ENCODE measurements at regions not wholly inside any gene's neighbourhood (a gene's known extent, or its start where the extent isn't known, plus 50 kb on each side); places are given as distances from the start of the nearest gene placed in this dataset.

DNA sequence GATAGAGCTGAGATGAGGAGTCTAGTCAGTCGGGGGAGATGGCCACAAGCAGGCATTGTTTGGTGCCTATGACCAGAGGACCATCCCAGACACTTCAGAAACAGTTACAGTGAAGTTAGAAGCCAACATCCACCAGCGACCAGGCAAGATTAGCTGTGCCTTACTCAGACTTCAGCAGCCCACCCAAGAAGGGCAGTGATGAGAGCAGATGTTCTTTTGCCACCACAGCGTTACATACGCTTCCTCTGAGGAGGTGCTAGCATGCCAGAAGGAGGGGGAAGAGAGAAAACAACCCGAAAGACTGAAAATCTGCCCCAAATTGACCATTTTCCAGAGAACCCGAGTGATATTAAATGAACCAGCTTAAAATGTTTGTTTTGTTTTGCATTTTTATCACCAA, 186.8 kb downstream of the PRL start (continued):
- TF ChIP-seq, protein P1, sequence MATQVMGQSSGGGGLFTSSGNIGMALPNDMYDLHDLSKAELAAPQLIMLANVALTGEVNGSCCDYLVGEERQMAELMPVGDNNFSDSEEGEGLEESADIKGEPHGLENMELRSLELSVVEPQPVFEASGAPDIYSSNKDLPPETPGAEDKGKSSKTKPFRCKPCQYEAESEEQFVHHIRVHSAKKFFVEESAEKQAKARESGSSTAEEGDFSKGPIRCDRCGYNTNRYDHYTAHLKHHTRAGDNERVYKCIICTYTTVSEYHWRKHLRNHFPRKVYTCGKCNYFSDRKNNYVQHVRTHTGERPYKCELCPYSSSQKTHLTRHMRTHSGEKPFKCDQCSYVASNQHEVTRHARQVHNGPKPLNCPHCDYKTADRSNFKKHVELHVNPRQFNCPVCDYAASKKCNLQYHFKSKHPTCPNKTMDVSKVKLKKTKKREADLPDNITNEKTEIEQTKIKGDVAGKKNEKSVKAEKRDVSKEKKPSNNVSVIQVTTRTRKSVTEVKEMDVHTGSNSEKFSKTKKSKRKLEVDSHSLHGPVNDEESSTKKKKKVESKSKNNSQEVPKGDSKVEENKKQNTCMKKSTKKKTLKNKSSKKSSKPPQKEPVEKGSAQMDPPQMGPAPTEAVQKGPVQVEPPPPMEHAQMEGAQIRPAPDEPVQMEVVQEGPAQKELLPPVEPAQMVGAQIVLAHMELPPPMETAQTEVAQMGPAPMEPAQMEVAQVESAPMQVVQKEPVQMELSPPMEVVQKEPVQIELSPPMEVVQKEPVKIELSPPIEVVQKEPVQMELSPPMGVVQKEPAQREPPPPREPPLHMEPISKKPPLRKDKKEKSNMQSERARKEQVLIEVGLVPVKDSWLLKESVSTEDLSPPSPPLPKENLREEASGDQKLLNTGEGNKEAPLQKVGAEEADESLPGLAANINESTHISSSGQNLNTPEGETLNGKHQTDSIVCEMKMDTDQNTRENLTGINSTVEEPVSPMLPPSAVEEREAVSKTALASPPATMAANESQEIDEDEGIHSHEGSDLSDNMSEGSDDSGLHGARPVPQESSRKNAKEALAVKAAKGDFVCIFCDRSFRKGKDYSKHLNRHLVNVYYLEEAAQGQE (IDR thresholded peaks at IDR 0.05) = no peak
- TF ChIP-seq YY1 (IDR thresholded peaks at IDR 0.05) (no peak), GABPA (IDR thresholded peaks at IDR 0.05 in 1 of 2, conservative IDR thresholded peaks at IDR 0.05 in 1 of 2) (no peak), TAF1 (conservative IDR thresholded peaks at IDR 0.05) (no peak), RAD21 (IDR thresholded peaks at IDR 0.05) (no peak), NR2F2 (IDR thresholded peaks at IDR 0.05) (no peak), FOXA1 (IDR thresholded peaks at IDR 0.05) (no peak), HNF4G (IDR thresholded peaks at IDR 0.05) (no peak), RXRA (IDR thresholded peaks at IDR 0.05) (no peak)
- TF ChIP-seq, protein P2, sequence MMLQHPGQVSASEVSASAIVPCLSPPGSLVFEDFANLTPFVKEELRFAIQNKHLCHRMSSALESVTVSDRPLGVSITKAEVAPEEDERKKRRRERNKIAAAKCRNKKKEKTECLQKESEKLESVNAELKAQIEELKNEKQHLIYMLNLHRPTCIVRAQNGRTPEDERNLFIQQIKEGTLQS (IDR thresholded peaks at IDR 0.05) = no peak

DNA sequence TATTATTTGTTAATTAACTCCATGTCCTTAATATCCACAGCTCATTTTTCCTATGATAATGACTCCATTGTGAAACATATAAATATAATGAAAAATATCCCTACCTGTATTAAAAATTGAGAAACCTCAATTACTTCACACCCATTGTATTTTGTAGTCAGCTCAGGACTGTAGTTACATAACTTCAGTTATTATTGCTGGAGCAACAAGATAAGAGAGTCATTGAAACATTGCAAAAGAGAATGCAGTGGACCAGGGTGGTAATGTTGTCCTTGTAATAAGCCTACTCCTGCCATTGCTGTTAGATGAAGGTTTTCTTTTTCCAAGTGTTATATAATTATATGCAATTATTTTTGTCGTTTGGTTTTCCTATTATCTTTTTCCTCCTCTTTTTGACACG, 184.4 kb downstream of the PRL start:
- H3K9ac ChIP-seq (ENCODE audit: low read depth in 1 of 2, low read length in 2 of 2) = no peak overlapping the region

More for the DNA sequence above, 184.4 kb downstream of the PRL start:
- no peak for DNase-seq (ENCODE audit: low spot score)
- WGBS = 60% methylated on average over 2 of the region's 2 CpGs
- Histone ChIP-seq H3K9me3 (ENCODE audit: control insufficient read depth in 4 of 4, low read length in 3 of 4) (no peaks in the 10 kb centered on the region), H3K4me1 (ENCODE audit: control insufficient read depth in 4 of 4, insufficient read depth in 4 of 4, low read length in 3 of 4) (no peaks in the 10 kb centered on the region), H3K27me3 (ENCODE audit: control insufficient read depth in 4 of 4, insufficient read depth in 4 of 4, low read length in 3 of 4) (no peaks in the 10 kb centered on the region), H3K36me3 (ENCODE audit: control insufficient read depth in 4 of 4, insufficient read depth in 3 of 4, low read depth in 1 of 4, low read length in 3 of 4) (no peaks in the 10 kb centered on the region), H3K4me3 (ENCODE audit: low read depth in 1 of 3, low read length in 3 of 3) (no peak overlapping the region), H3K27ac (ENCODE audit: low read depth in 1 of 2, low read length in 2 of 2) (no peak overlapping the region)
- TF ChIP-seq HNF4G (IDR thresholded peaks at IDR 0.05) (no peak), TAF1 (conservative IDR thresholded peaks at IDR 0.05) (no peak), RAD21 (IDR thresholded peaks at IDR 0.05) (no peak), RXRA (IDR thresholded peaks at IDR 0.05) (no peak), SP1 (IDR thresholded peaks at IDR 0.05) (no peak), FOXA1 (IDR thresholded peaks at IDR 0.05) (no peak), YY1 (IDR thresholded peaks at IDR 0.05) (no peak), EGR1 (IDR thresholded peaks at IDR 0.05; ENCODE audit: low read depth in 2 of 2) (no peak), GABPA (IDR thresholded peaks at IDR 0.05 in 1 of 2, conservative IDR thresholded peaks at IDR 0.05 in 1 of 2) (no peak)
- TF ChIP-seq, protein P3, sequence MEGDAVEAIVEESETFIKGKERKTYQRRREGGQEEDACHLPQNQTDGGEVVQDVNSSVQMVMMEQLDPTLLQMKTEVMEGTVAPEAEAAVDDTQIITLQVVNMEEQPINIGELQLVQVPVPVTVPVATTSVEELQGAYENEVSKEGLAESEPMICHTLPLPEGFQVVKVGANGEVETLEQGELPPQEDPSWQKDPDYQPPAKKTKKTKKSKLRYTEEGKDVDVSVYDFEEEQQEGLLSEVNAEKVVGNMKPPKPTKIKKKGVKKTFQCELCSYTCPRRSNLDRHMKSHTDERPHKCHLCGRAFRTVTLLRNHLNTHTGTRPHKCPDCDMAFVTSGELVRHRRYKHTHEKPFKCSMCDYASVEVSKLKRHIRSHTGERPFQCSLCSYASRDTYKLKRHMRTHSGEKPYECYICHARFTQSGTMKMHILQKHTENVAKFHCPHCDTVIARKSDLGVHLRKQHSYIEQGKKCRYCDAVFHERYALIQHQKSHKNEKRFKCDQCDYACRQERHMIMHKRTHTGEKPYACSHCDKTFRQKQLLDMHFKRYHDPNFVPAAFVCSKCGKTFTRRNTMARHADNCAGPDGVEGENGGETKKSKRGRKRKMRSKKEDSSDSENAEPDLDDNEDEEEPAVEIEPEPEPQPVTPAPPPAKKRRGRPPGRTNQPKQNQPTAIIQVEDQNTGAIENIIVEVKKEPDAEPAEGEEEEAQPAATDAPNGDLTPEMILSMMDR (IDR thresholded peaks at IDR 0.05; ENCODE audit: low read depth, low read length, missing input control) = no peak
- TF ChIP-seq, protein P4, sequence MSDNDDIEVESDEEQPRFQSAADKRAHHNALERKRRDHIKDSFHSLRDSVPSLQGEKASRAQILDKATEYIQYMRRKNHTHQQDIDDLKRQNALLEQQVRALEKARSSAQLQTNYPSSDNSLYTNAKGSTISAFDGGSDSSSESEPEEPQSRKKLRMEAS (IDR thresholded peaks at IDR 0.05) = no peak
- TF ChIP-seq, protein P5, sequence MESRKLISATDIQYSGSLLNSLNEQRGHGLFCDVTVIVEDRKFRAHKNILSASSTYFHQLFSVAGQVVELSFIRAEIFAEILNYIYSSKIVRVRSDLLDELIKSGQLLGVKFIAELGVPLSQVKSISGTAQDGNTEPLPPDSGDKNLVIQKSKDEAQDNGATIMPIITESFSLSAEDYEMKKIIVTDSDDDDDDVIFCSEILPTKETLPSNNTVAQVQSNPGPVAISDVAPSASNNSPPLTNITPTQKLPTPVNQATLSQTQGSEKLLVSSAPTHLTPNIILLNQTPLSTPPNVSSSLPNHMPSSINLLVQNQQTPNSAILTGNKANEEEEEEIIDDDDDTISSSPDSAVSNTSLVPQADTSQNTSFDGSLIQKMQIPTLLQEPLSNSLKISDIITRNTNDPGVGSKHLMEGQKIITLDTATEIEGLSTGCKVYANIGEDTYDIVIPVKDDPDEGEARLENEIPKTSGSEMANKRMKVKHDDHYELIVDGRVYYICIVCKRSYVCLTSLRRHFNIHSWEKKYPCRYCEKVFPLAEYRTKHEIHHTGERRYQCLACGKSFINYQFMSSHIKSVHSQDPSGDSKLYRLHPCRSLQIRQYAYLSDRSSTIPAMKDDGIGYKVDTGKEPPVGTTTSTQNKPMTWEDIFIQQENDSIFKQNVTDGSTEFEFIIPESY (IDR thresholded peaks at IDR 0.05) = no peak
